Endodermal cell (in vitro differentiated cells): ENCODE measurements at regions not wholly inside any gene's neighbourhood (a gene's known extent, or its start where the extent isn't known, plus 50 kb on each side); places are given as distances from the start of the nearest gene placed in this dataset.
"Not testable (repeated sequence)": the region's sequence is repeated elsewhere in the genome, so short reads cannot be mapped to it uniquely, and the experiment has no call there.

Experiments used
- DNase-seq: peaks from one replicate; pipeline ENCODE4 v3.0.0-alpha.2; 2017
- H3K27ac ChIP-seq: 2 replicates; pipeline ENCODE4 v1.5.1; 2013; ENCODE audit warnings: mild to moderate bottlenecking, low read depth, low read length, moderate library complexity
- H3K27me3 ChIP-seq: 2 replicates; pipeline ENCODE4 v1.6.1; 2013; ENCODE audit warnings: mild to moderate bottlenecking, low read length, moderate library complexity; ENCODE audit not compliant: insufficient read depth, control insufficient read depth, poor library complexity, severe bottlenecking
- H3K36me3 ChIP-seq: 2 replicates; pipeline ENCODE4 v1.7.0; 2013; ENCODE audit warnings: mild to moderate bottlenecking, low read length, moderate library complexity; ENCODE audit not compliant: control insufficient read depth, insufficient read depth
- H3K4me1 ChIP-seq: one replicate; pipeline ENCODE4 v1.7.0; 2013; ENCODE audit warnings: low read length; ENCODE audit not compliant: control insufficient read depth, insufficient read depth
- H3K4me3 ChIP-seq: 2 replicates; pipeline ENCODE4 v1.5.1; 2013; ENCODE audit warnings: mild to moderate bottlenecking, low read length, moderate library complexity
- H3K9ac ChIP-seq: 2 replicates; pipeline ENCODE4 v1.6.1; 2013; ENCODE audit warnings: mild to moderate bottlenecking, low read length, moderate library complexity; ENCODE audit not compliant: poor library complexity, severe bottlenecking; ENCODE audit errors: extremely low read depth
- H3K9me3 ChIP-seq: 2 replicates; pipeline ENCODE4 v1.6.1; 2013; ENCODE audit warnings: mild to moderate bottlenecking, low read length, moderate library complexity; ENCODE audit not compliant: control insufficient read depth
- H3K27ac Mint-ChIP-seq: 2 replicates; pipeline ENCODE4 v1.8.0; 2020; ENCODE audit warnings: mixed read lengths
- H3K27me3 Mint-ChIP-seq: 2 replicates; pipeline ENCODE4 v1.8.0; 2021; ENCODE audit warnings: mild to moderate bottlenecking, mixed read lengths; ENCODE audit not compliant: insufficient read depth
- H3K36me3 Mint-ChIP-seq: 2 replicates; pipeline ENCODE4 v1.8.0; 2020; ENCODE audit warnings: low read depth, mixed read lengths
- H3K4me1 Mint-ChIP-seq: 2 replicates; pipeline ENCODE4 v1.8.0; 2020; ENCODE audit warnings: mixed read lengths
- H3K4me3 Mint-ChIP-seq: 2 replicates; pipeline ENCODE4 v1.8.0; 2020; ENCODE audit warnings: mild to moderate bottlenecking, moderate library complexity, mixed read lengths
- H3K9me3 Mint-ChIP-seq: 2 replicates; pipeline ENCODE4 v1.8.0; 2020; ENCODE audit warnings: mild to moderate bottlenecking, mixed read lengths
- WGBS, 2 experiments: methylation state at CpG; one replicate each; pipeline versions ENCODE4 v1.1.5 to v1.1.7; 2013; ENCODE audit warnings: missing lambda C conversion rate in 2 of 2, mixed read lengths in 1 of 2; ENCODE audit not compliant: insufficient coverage in 1 of 2, insufficient read length in 1 of 2; 5-methylcytosine and 5-hydroxymethylcytosine counted together
- TF ChIP-seq, protein P1 (sequence below): fragments of 200-600 bp; sonication (generic); conservative IDR thresholded peaks from 2 replicates; pipeline ENCODE4 v1.5.0; 2021; ENCODE audit warnings: antibody characterized with exemption, mild to moderate bottlenecking

DNA sequence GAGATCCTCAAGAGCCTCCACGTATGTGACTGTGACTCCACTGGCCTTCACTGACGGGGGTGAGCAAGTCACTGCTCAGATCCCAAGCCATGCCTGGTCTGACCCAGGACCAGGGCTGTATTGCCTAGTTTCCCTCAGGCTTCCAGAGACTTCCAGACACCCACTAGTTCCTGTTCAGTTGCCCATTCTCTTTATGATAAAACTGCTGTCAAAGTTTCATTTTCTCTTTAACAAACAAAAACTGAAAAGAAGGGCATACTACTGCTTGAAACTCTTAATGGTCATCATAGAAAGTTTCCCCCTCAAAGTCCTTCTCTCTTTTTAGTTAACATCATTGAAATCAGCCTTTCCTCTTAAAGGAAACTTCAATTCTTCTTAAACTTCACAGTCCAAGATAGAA lies 105.7 kb upstream of the GHR start:
- TF ChIP-seq, protein P1, sequence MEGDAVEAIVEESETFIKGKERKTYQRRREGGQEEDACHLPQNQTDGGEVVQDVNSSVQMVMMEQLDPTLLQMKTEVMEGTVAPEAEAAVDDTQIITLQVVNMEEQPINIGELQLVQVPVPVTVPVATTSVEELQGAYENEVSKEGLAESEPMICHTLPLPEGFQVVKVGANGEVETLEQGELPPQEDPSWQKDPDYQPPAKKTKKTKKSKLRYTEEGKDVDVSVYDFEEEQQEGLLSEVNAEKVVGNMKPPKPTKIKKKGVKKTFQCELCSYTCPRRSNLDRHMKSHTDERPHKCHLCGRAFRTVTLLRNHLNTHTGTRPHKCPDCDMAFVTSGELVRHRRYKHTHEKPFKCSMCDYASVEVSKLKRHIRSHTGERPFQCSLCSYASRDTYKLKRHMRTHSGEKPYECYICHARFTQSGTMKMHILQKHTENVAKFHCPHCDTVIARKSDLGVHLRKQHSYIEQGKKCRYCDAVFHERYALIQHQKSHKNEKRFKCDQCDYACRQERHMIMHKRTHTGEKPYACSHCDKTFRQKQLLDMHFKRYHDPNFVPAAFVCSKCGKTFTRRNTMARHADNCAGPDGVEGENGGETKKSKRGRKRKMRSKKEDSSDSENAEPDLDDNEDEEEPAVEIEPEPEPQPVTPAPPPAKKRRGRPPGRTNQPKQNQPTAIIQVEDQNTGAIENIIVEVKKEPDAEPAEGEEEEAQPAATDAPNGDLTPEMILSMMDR, result no peak
- no peak overlapping the region for H3K9ac ChIP-seq
- H3K4me1 ChIP-seq, result peaks cover 4% of the 10 kb centered on the region
- Mint-ChIP-seq H3K4me1 (peaks cover 2% of the 10 kb centered on the region), H3K4me3 (no peak overlapping the region), H3K27ac (no peak overlapping the region), H3K9me3 (peaks cover 44% of the 10 kb centered on the region), H3K36me3 (peaks cover 6% of the 10 kb centered on the region), H3K27me3 (no peaks in the 10 kb centered on the region)
- no peak for DNase-seq
- no peak overlapping the region for H3K27ac ChIP-seq
- 79 to 92% methylated on average over 2 of the region's 2 CpGs for WGBS, 2 experiments
- H3K36me3 ChIP-seq, result no peaks in the 10 kb centered on the region
- H3K9me3 ChIP-seq, result peaks cover 37% of the 10 kb centered on the region
- no peak overlapping the region for H3K4me3 ChIP-seq
- no peaks in the 10 kb centered on the region for H3K27me3 ChIP-seq

GRCh38 chr5:42319546-42319945 lies 103.7 kb upstream of the GHR start:
- H3K9ac ChIP-seq, H3K36me3 Mint-ChIP-seq, H3K27ac Mint-ChIP-seq, H3K4me1 ChIP-seq, H3K36me3 ChIP-seq, H3K4me1 Mint-ChIP-seq, H3K4me3 Mint-ChIP-seq, H3K27ac ChIP-seq, H3K27me3 Mint-ChIP-seq, H3K4me3 ChIP-seq, H3K27me3 ChIP-seq: not testable (repeated sequence)
- peaks cover 37% of the 10 kb centered on the region for H3K9me3 ChIP-seq
- peaks cover 44% of the 10 kb centered on the region for H3K9me3 Mint-ChIP-seq
- DNase-seq, result peak; percentile 71
- WGBS, 2 experiments, result 91 to 100% methylated on average over 3 to 5 of the region's 5 CpGs

DNA sequence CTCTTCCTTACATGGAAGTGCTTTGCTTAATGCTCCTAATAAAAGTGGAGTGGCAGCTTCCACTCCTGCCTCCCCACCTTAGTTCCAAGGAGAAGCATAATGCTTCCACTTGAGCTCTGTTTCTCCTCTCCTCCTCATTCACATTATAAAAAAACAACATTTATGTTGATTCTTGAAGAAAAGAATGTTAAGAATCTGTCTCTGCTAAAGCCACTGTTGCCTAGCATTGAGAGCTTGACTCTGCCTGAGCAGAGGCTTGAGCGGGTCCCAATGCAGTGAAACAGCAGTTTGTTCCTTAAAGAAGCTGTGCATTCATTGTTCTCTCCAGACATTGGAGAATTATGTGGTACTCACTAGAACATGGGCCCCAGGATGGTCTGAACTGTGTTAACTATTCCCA lies 101.5 kb upstream of the GHR start:
- no peaks in the 10 kb centered on the region for H3K27me3 ChIP-seq
- H3K9me3 Mint-ChIP-seq, result peaks cover 44% of the 10 kb centered on the region
- peaks cover 6% of the 10 kb centered on the region for H3K36me3 Mint-ChIP-seq
- no peak overlapping the region for H3K27ac ChIP-seq
- H3K27me3 Mint-ChIP-seq, result no peaks in the 10 kb centered on the region
- 83% methylated on average over 1 of the region's 1 CpG for WGBS, 2 experiments
- TF ChIP-seq, protein P1, result no peak
- no peaks in the 10 kb centered on the region for H3K36me3 ChIP-seq
- H3K4me3 Mint-ChIP-seq, result no peak overlapping the region
- no peak overlapping the region for H3K9ac ChIP-seq
- peak overlapping the region; percentile 4 for H3K4me3 ChIP-seq
- H3K27ac Mint-ChIP-seq, result no peak overlapping the region
- peaks cover 2% of the 10 kb centered on the region for H3K4me1 Mint-ChIP-seq
- peaks cover 37% of the 10 kb centered on the region for H3K9me3 ChIP-seq
- peaks cover 4% of the 10 kb centered on the region for H3K4me1 ChIP-seq
- DNase-seq, result no peak

DNA sequence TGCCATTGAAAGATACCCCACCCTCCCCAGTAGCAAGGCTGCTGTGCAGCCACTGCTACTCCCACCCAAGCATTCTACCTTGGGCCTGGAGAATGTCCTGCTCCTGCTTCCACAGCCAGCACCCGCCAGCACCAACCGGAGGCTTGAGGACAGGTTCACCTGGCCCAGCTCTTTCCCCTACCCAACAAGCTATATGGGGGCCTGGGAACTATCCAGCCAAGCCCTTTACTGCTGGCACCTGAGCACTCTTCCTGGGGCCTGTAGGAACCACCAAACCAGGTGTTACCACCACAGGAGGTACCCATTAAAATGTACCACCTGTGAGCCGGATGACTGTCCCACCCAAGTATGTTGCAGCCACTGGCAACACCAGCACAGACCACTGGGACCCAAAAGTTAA lies 86.1 kb upstream of the GHR start:
- Mint-ChIP-seq H3K9me3 (peaks cover 32% of the 10 kb centered on the region), H3K27me3 (no peaks in the 10 kb centered on the region), H3K4me1 (no peaks in the 10 kb centered on the region), H3K27ac (no peak overlapping the region), H3K4me3 (no peak overlapping the region), H3K36me3 (no peaks in the 10 kb centered on the region)
- WGBS, 2 experiments, result 91% methylated on average over 3 of the region's 3 CpGs; no CpG with 5 or more reads in 1 of the 2 experiments
- no peak for DNase-seq
- H3K36me3 ChIP-seq, result no peaks in the 10 kb centered on the region
- H3K27me3 ChIP-seq, result no peaks in the 10 kb centered on the region
- no peaks in the 10 kb centered on the region for H3K4me1 ChIP-seq
- peaks cover 28% of the 10 kb centered on the region for H3K9me3 ChIP-seq
- H3K27ac ChIP-seq, result no peak overlapping the region
- H3K9ac ChIP-seq, result no peak overlapping the region
- TF ChIP-seq, protein P1, result no peak
- no peak overlapping the region for H3K4me3 ChIP-seq
